Prostate gland (tissue), 2 donors: ENCODE measurements at regions not wholly inside any gene's neighbourhood (a gene's known extent, or its start where the extent isn't known, plus 50 kb on each side); places are given as distances from the start of the nearest gene placed in this dataset.

Experiments
- DNase-seq: peaks from one replicate; pipeline ENCODE4 v3.0.0-alpha.2; 2019; ENCODE audit warnings: low spot score
- H3K27ac ChIP-seq, 2 donors: fragments of 200-600 bp; sonication (generic); 2 replicates each; pipeline ENCODE4 v1.5.1; 2017 to 2019
- H3K27me3 ChIP-seq: fragments of 200-600 bp; sonication (generic); replicated peaks from 2 replicates; pipeline ENCODE4 v1.5.1; 2019; ENCODE audit not compliant: insufficient read depth
- H3K36me3 ChIP-seq, 2 donors: fragments of 200-600 bp; sonication (generic); 1 replicate in 1 of 2; 2 replicates in 1 of 2; pipeline versions ENCODE4 v1.5.1 to v1.8.1; 2017 to 2019
- H3K4me1 ChIP-seq: fragments of 200-600 bp; sonication (generic); replicated peaks from 2 replicates; pipeline ENCODE4 v1.5.1; 2019
- H3K4me3 ChIP-seq, 2 donors: fragments of 200-600 bp; sonication (generic); 2 replicates each; pipeline ENCODE4 v1.5.1; 2017 to 2019
- H3K9me3 ChIP-seq: fragments of 200-600 bp; sonication (generic); 2 replicates; pipeline ENCODE4 v1.5.1; 2017
- POLR2A ChIP-seq: fragments of 450-650 bp; IDR thresholded peaks from one replicate; pipeline ENCODE4 v1.6.1; 2016; ENCODE audit warnings: antibody characterized with exemption, mild to moderate bottlenecking
- POLR2AphosphoS5 ChIP-seq: sonication (generic); formaldehyde crosslinking; IDR thresholded peaks from one replicate; pipeline ENCODE4 v1.6.1; 2017; ENCODE audit warnings: antibody characterized with exemption
- WGBS: methylation state at CpG from one replicate; pipeline ENCODE4 v1.1.5; 2018; 5-methylcytosine and 5-hydroxymethylcytosine counted together
- intact Hi-C: fragments of 100-400 bp; cut with DNase I; formaldehyde crosslinking; loops from one replicate; pipeline ENCODE4 v1.14.2; 2022
- TF ChIP-seq, protein P1 (sequence below), 4 experiments: fragments of 200-600 bp in 2 of 4; fragments of 450-650 bp in 2 of 4; sonication (generic) in 2 of 4; IDR thresholded peaks; 1 replicate in 3 of 4; 2 replicates in 1 of 4; pipeline ENCODE4 v1.5.1; 2016 to 2019; ENCODE audit warnings: antibody characterized with exemption in 4 of 4, mild to moderate bottlenecking in 2 of 4, moderate library complexity in 2 of 4

DNA sequence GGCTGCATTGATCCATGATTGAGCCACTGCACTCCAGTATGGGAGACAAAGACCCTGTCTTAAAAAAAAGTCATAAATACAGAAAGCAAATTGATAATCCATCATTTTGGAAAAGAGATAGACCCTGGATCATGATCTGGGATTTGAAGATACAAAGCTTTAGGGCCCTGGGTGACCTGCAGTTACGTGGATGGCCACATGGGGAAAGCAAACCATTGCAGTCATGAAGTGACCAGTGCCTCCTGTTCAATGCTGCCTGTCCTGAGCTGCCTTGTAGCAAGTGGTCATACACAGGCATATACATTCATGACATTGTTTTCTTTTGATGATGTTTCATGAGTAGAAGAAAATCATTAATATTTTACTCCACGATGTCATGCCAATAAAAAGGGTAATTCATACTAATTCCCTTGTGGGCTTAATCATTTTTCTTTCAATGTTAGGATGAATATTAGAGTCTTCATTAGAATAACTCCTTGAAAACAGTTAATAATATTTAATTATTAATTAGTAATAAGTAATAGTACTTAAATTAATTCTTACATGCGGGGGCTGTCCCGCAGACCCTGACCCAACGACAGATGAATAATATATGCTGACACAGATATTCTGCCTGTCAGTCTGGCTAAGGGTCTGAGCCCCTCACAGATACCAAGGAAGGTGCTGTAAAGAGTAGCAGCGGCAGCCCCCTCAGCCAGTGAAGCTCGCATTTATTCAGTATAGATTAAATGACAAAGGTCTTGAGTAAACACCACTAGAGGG, 109.0 kb upstream of the UNC13C start:
- H3K27ac ChIP-seq: no peak overlapping the region
- WGBS: 92% methylated on average over 7 of the region's 7 CpGs
- no peaks in the 10 kb centered on the region for H3K36me3 ChIP-seq
- no peak overlapping the region for H3K4me3 ChIP-seq
- DNase-seq: no peak
- H3K27me3 ChIP-seq: no peaks in the 10 kb centered on the region
- TF ChIP-seq, protein P1, sequence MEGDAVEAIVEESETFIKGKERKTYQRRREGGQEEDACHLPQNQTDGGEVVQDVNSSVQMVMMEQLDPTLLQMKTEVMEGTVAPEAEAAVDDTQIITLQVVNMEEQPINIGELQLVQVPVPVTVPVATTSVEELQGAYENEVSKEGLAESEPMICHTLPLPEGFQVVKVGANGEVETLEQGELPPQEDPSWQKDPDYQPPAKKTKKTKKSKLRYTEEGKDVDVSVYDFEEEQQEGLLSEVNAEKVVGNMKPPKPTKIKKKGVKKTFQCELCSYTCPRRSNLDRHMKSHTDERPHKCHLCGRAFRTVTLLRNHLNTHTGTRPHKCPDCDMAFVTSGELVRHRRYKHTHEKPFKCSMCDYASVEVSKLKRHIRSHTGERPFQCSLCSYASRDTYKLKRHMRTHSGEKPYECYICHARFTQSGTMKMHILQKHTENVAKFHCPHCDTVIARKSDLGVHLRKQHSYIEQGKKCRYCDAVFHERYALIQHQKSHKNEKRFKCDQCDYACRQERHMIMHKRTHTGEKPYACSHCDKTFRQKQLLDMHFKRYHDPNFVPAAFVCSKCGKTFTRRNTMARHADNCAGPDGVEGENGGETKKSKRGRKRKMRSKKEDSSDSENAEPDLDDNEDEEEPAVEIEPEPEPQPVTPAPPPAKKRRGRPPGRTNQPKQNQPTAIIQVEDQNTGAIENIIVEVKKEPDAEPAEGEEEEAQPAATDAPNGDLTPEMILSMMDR (IDR thresholded peaks at IDR 0.05): no peak
- no peak for TF ChIP-seq POLR2AphosphoS5
- no peak for TF ChIP-seq POLR2A
- no peaks in the 10 kb centered on the region for H3K4me1 ChIP-seq
- intact Hi-C loops: no loop called here
- no peaks in the 10 kb centered on the region for H3K9me3 ChIP-seq

GRCh38 chr15:53862386-53862785, 102.9 kb upstream of the WDR72 start:
- intact Hi-C loops: no loop called here
- Histone ChIP-seq H3K4me1 (no peaks in the 10 kb centered on the region), H3K9me3 (no peaks in the 10 kb centered on the region), H3K36me3 (no peaks in the 10 kb centered on the region), H3K4me3 (no peak overlapping the region), H3K27ac (no peak overlapping the region), H3K27me3 (no peaks in the 10 kb centered on the region)
- WGBS: 43% methylated on average over 3 of the region's 3 CpGs
- DNase-seq: no peak
- TF ChIP-seq POLR2AphosphoS5: no peak
- no peak for TF ChIP-seq POLR2A
- TF ChIP-seq, protein P1 (IDR thresholded peaks at IDR 0.05): no peak

GRCh38 chr15:53861792-53862191, 102.3 kb upstream of the WDR72 start:
- Histone ChIP-seq H3K4me3 (no peak overlapping the region), H3K4me1 (no peaks in the 10 kb centered on the region), H3K9me3 (no peaks in the 10 kb centered on the region), H3K36me3 (no peaks in the 10 kb centered on the region), H3K27me3 (no peaks in the 10 kb centered on the region), H3K27ac (no peak overlapping the region)
- intact Hi-C loops: no loop called here
- TF ChIP-seq POLR2A: no peak
- no peak for TF ChIP-seq POLR2AphosphoS5
- TF ChIP-seq, protein P1 (IDR thresholded peaks at IDR 0.05): no peak
- WGBS: 64% methylated on average over 2 of the region's 2 CpGs
- DNase-seq: no peak

DNA sequence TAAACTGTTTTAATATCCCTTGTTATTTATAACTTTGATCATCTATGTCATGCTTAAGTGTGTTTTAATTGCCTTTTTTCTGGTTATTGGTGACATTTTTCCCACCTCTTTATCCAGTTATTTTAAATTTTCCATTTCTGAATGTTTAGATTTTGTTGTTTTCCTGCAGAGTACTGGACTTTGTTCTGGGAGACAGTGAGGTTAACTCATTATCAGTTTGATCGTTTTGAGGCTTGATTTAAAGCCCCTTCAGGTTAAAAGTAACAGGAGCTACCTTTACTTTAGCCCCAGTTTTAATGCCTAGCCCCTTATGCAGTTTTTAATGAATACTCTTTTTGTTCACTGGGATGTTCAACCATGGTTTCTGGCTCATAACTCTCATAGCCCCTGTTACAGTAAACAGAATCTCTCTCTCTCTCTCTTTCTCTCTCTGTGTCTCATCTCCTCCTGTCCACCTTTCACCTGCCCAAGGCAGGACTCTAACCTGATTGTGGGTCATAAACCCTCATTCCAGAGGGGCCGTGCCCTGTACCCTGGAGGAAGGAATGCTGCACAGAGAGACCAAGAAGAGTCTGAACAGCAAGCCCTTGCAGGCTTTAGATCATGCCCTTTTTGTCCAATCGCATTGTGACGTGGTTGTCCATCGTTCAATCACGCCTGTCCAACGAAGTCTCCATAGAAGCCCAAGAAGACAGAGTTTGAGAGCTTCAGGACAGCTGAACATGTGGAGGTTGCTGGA, 91.8 kb upstream of the WDR72 start:
- no peaks in the 10 kb centered on the region for H3K36me3 ChIP-seq
- no peak overlapping the region for H3K4me3 ChIP-seq
- no peaks in the 10 kb centered on the region for H3K9me3 ChIP-seq
- intact Hi-C loops: no loop called here
- DNase-seq: no peak
- WGBS: 66% methylated on average over 7 of the region's 7 CpGs
- TF ChIP-seq POLR2A: no peak
- TF ChIP-seq, protein P1 (IDR thresholded peaks at IDR 0.05): no peak
- TF ChIP-seq POLR2AphosphoS5: no peak
- no peaks in the 10 kb centered on the region for H3K27me3 ChIP-seq
- H3K27ac ChIP-seq: no peak overlapping the region
- H3K4me1 ChIP-seq: no peaks in the 10 kb centered on the region
